Keratinocyte (primary cell): ENCODE measurements at regions not wholly inside any gene's neighbourhood (a gene's known extent, or its start where the extent isn't known, plus 50 kb on each side); places are given as distances from the start of the nearest gene placed in this dataset.

Experiments
- DNase-seq: peaks from one replicate; pipeline ENCODE4 v3.0.0-alpha.2; 2011; ENCODE audit warnings: low read depth, missing footprints, low spot score
- FAIRE-seq: peaks from 2 replicates; lab custom pipeline; 2011; peaks lifted over from hg19 to GRCh38; lab: Jason Lieb, UNC
- H2AFZ ChIP-seq: 2 replicates; pipeline ENCODE4 v1.6.0; 2012; ENCODE audit warnings: low read length, control low read depth, inconsistent platforms; ENCODE audit not compliant: control insufficient read depth
- H3K27ac ChIP-seq: 2 replicates; pipeline ENCODE4 v1.5.1; 2011; ENCODE audit warnings: low read length; ENCODE audit not compliant: control insufficient read depth, insufficient read depth
- H3K27me3 ChIP-seq: 3 replicates; pipeline ENCODE4 v1.6.0; 2011; ENCODE audit warnings: low read length; ENCODE audit not compliant: control insufficient read depth, insufficient read depth; ENCODE audit errors: extremely low read depth
- H3K36me3 ChIP-seq, 2 experiments: 2 replicates in 1 of 2; 3 replicates in 1 of 2; pipeline ENCODE4 v1.5.1; 2011; ENCODE audit warnings: low read length in 2 of 2, mild to moderate bottlenecking in 1 of 2; ENCODE audit not compliant: control insufficient read depth in 2 of 2, insufficient read depth in 2 of 2; ENCODE audit errors: extremely low read depth in 1 of 2
- H3K4me1 ChIP-seq: 3 replicates; pipeline ENCODE4 v1.5.1; 2011; ENCODE audit warnings: low read length; ENCODE audit not compliant: control insufficient read depth, insufficient read depth; ENCODE audit errors: extremely low read depth
- H3K4me2 ChIP-seq: 3 replicates; pipeline ENCODE4 v1.6.0; 2011; ENCODE audit warnings: low read depth, low read length; ENCODE audit not compliant: control insufficient read depth, insufficient read depth; ENCODE audit errors: extremely low read depth
- H3K4me3 ChIP-seq, 3 experiments: fragments of 200-600 bp in 1 of 3; sonication (generic) in 1 of 3; 2 replicates in 2 of 3; 3 replicates in 1 of 3; pipeline ENCODE4 v1.5.1; 2011 to 2016; ENCODE audit warnings: low read length in 3 of 3, mild to moderate bottlenecking in 3 of 3, control low read depth in 2 of 3, inconsistent platforms in 1 of 3, low read depth in 1 of 3, mixed read lengths in 1 of 3, mixed run types in 1 of 3, moderate library complexity in 1 of 3; ENCODE audit not compliant: control insufficient read depth in 2 of 3, insufficient read depth in 2 of 3; ENCODE audit errors: extremely low read depth in 1 of 3
- H3K79me2 ChIP-seq: 2 replicates; pipeline ENCODE4 v1.6.0; 2012; ENCODE audit warnings: low read length; ENCODE audit not compliant: control insufficient read depth, insufficient read depth
- H3K9ac ChIP-seq: 3 replicates; pipeline ENCODE4 v1.6.0; 2011; ENCODE audit warnings: low read length; ENCODE audit not compliant: control insufficient read depth, insufficient read depth; ENCODE audit errors: extremely low read depth
- H3K9me1 ChIP-seq: 3 replicates; pipeline ENCODE4 v1.6.0; 2011; ENCODE audit warnings: low read length; ENCODE audit not compliant: control insufficient read depth, insufficient read depth; ENCODE audit errors: extremely low read depth
- H3K9me3 ChIP-seq: 2 replicates; pipeline ENCODE4 v1.5.1; 2012; ENCODE audit warnings: low read depth, low read length; ENCODE audit not compliant: control insufficient read depth
- H4K20me1 ChIP-seq: 3 replicates; pipeline ENCODE4 v1.6.0; 2011; ENCODE audit warnings: low read length; ENCODE audit not compliant: control insufficient read depth, insufficient read depth; ENCODE audit errors: extremely low read depth
- EZH2 ChIP-seq: IDR thresholded peaks from one replicate; pipeline ENCODE4 v1.6.1; 2012; ENCODE audit warnings: inconsistent platforms, mild to moderate bottlenecking, low read length, moderate library complexity
- dilution Hi-C: fragments of 300-500 bp; cut with MboI; formaldehyde crosslinking; loops from one replicate; pipeline ENCODE4 v1.7.0; 2020; ENCODE audit warnings: low sequenced_read_pairs; ENCODE audit not compliant: extremely low pct_ligation_motif_present
- TF ChIP-seq, protein P1 (sequence below), 3 experiments: IDR thresholded peaks in 1 of 3; conservative IDR thresholded peaks in 1 of 3; optimal IDR thresholded peaks in 1 of 3; 2 replicates in 2 of 3; 3 replicates in 1 of 3; pipeline versions ENCODE3 to v1.5.1; 2011; ENCODE audit warnings: low read length in 3 of 3, mild to moderate bottlenecking in 3 of 3, moderate library complexity in 2 of 3, control low read depth in 1 of 3, inconsistent platforms in 1 of 3; ENCODE audit not compliant: insufficient read depth in 2 of 3; ENCODE audit errors: extremely low read depth in 1 of 3

DNA sequence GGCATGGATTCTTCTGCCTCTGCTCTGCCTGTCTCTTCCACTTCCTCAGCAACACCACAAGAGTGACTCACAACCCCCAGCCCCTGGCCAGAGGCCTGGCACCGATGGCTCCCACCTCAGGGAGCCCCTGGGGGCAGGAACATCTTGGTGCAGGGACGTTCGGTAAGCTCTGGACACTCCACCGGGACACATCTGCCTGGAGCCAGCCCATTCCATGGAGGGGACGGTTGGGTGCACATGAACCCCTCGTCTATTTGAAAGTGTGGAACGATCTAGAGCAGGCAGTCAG, 246.5 kb downstream of the ERMARD start:
- Histone ChIP-seq H3K9me1 (no peaks in the 10 kb centered on the region), H3K79me2 (no peaks in the 10 kb centered on the region), H3K27ac (no peak overlapping the region), H3K27me3 (no peaks in the 10 kb centered on the region), H3K4me1 (peaks cover 7% of the 10 kb centered on the region), H3K4me3 (no peak overlapping the region), H4K20me1 (no peaks in the 10 kb centered on the region), H3K9me3 (peaks cover under 1% of the 10 kb centered on the region), H3K36me3 (no peaks in the 10 kb centered on the region), H3K4me2 (no peak overlapping the region), H2AFZ (no peak overlapping the region), H3K9ac (no peak overlapping the region)
- dilution Hi-C loops, result no loop called here
- DNase-seq, result no peak
- TF ChIP-seq, protein P1, sequence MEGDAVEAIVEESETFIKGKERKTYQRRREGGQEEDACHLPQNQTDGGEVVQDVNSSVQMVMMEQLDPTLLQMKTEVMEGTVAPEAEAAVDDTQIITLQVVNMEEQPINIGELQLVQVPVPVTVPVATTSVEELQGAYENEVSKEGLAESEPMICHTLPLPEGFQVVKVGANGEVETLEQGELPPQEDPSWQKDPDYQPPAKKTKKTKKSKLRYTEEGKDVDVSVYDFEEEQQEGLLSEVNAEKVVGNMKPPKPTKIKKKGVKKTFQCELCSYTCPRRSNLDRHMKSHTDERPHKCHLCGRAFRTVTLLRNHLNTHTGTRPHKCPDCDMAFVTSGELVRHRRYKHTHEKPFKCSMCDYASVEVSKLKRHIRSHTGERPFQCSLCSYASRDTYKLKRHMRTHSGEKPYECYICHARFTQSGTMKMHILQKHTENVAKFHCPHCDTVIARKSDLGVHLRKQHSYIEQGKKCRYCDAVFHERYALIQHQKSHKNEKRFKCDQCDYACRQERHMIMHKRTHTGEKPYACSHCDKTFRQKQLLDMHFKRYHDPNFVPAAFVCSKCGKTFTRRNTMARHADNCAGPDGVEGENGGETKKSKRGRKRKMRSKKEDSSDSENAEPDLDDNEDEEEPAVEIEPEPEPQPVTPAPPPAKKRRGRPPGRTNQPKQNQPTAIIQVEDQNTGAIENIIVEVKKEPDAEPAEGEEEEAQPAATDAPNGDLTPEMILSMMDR (optimal IDR thresholded peaks at IDR 0.05 in 1 of 3, IDR thresholded peaks at IDR 0.05 in 1 of 3, conservative IDR thresholded peaks at IDR 0.05 in 1 of 3; ENCODE audit: extremely low read depth in 1 of 3, insufficient read depth in 2 of 3, low read length in 3 of 3), result no peak
- TF ChIP-seq EZH2, result no peak
- FAIRE-seq, result no peak

DNA sequence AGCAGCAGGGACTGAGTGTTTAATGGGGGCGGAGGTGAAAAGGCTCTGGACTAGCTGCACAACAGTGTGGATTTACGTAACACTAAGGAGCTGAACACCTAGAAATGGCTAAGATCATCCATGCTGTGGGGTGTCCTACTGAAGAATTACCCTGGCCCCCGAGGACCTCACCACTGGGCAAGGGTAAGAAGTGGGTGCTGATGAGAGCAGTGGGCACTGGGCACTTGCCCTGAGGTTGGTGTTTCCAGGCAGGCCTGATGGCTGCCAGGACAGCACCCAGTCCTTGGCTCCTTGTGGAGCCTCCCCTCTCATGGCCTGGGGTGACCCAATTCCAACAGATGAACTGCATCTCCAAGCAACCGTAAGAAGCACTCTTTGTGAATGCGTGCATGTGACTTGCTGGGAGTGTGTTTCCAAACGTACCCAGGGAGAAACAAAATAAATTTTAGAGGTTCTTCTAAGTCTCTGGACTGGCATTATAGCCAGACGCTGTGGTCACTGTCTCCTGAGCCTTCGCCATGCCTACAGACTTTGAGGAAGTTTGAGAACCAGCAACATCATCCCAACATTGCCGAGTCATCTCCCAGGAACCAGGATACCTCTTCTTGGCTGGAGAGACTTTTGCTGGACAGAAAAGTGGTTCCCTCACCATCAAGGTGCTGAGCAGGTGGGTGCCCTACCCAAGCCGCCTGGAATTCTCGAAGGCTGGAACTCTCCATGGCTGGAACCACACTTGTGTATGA, 245.9 kb downstream of the ERMARD start:
- Histone ChIP-seq H3K27me3 (no peaks in the 10 kb centered on the region), H3K27ac (no peak overlapping the region), H3K9me1 (no peaks in the 10 kb centered on the region), H3K4me2 (no peak overlapping the region), H3K36me3 (no peaks in the 10 kb centered on the region), H3K9ac (no peak overlapping the region), H3K79me2 (no peaks in the 10 kb centered on the region), H2AFZ (no peak overlapping the region), H3K4me3 (no peak overlapping the region), H4K20me1 (no peaks in the 10 kb centered on the region), H3K4me1 (peaks cover 7% of the 10 kb centered on the region), H3K9me3 (no peaks in the 10 kb centered on the region)
- DNase-seq (no peak), FAIRE-seq (no peak)
- dilution Hi-C loops, result no loop called here
- TF ChIP-seq EZH2, result no peak
- TF ChIP-seq, protein P1 (optimal IDR thresholded peaks at IDR 0.05 in 1 of 3, IDR thresholded peaks at IDR 0.05 in 1 of 3, conservative IDR thresholded peaks at IDR 0.05 in 1 of 3; ENCODE audit: extremely low read depth in 1 of 3, insufficient read depth in 2 of 3, low read length in 3 of 3), result no peak
